Activated naive CD4-positive, alpha-beta T cell treated with anti-CD3 and anti-CD28 coated beads, Interleukin-2, amount 10 ng/mL, durations not matched to agents 7 days and 5 days (primary cell): ENCODE measurements at regions not wholly inside any gene's neighbourhood (a gene's known extent, or its start where the extent isn't known, plus 50 kb on each side); places are given as distances from the start of the nearest gene placed in this dataset.

Experiments
- CTCF ChIA-PET: fragments of 350-600 bp; sonication (Branson Sonifier 250); formaldehyde crosslinking; loops from one replicate; lab custom pipeline; 2021; ENCODE audit warnings: antibody characterized with exemption; lab: Charles Lee
- DNase-seq: peaks from one replicate; pipeline ENCODE4 v3.0.0-alpha.2; 2020
- H3K27ac Mint-ChIP-seq: one replicate; pipeline ENCODE4 v1.8.0; 2021; ENCODE audit warnings: mild to moderate bottlenecking, moderate library complexity, mixed read lengths
- H3K27me3 Mint-ChIP-seq: one replicate; pipeline ENCODE4 v1.8.0; 2021; ENCODE audit warnings: mild to moderate bottlenecking, mixed read lengths
- H3K36me3 Mint-ChIP-seq: one replicate; pipeline ENCODE4 v1.8.0; 2021; ENCODE audit warnings: mixed read lengths
- H3K4me1 Mint-ChIP-seq: one replicate; pipeline ENCODE4 v1.8.0; 2021; ENCODE audit warnings: mixed read lengths
- H3K4me3 Mint-ChIP-seq: one replicate; pipeline ENCODE4 v1.8.0; 2021; ENCODE audit warnings: mild to moderate bottlenecking, moderate library complexity, mixed read lengths
- H3K9me3 Mint-ChIP-seq: one replicate; pipeline ENCODE4 v1.8.0; 2021; ENCODE audit warnings: mixed read lengths

DNA sequence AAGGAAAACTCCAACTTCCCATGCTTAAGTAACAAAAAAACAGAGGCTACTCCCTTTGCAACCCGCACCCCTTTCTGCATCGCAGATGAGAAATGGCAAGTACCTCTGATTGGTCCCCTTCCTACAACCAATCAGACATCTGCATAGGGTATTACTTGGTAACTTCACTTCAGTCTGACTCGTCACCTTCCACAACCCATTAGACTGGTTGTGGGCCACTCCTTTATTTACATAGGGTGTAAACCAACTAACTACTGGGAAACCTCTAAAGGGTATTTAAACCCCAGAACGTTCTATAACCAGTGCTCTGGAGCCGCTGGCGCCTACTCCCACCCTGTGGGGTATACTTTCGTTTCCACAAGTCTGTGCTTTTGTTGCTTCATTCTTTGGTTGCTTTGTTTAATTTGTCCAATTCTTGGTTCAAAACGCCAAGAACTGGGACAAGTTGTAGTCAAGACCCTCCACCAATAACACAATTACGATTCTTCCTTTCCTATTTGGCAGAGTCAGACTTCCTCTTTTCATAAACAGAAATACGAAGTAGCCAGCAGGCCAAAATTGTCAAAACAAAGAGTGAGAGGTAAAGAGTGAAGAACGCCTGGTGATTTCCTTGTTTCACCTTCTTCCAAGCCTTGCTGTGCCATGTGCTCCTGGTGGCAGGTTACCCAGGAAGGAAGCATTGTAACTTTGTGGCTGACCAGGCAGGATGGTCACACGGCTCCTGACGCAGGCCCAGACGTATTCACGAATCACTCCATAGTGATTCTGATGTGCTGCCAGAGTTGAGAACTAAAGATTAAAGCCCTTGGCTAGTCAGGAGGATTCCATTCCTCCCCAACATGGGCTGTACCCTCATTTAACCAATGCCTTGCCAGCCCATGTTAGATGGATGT, 477.4 kb downstream of the ARHGEF28 start:
- CTCF ChIA-PET, result no interaction called here
- H3K4me1 Mint-ChIP-seq, result no peaks in the 10 kb centered on the region
- H3K36me3 Mint-ChIP-seq, result no peaks in the 10 kb centered on the region
- peaks cover 4% of the 10 kb centered on the region for H3K9me3 Mint-ChIP-seq
- H3K4me3 Mint-ChIP-seq, result no peak overlapping the region
- H3K27ac Mint-ChIP-seq, result no peak overlapping the region
- no peak for DNase-seq
- H3K27me3 Mint-ChIP-seq, result peaks cover 10% of the 10 kb centered on the region

DNA sequence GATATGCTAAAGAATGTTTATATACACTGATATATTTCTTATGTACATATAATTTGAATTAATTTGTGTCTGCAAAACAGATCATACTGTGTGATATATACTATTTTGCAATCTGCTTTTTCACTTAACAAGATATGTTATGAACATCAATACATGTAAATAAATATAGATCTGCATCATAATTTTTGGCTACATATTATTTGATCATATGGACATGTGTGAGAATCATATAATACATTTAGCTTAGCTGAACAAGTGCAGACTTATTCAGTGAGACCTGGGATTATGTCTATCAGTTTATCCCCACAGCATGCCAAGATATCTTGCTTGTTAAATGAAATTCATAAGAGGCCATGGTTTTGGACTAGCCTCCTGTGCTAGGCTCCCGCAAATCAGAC, 474.3 kb downstream of the ARHGEF28 start:
- H3K9me3 Mint-ChIP-seq, result peaks cover 4% of the 10 kb centered on the region
- H3K27ac Mint-ChIP-seq, result no peak overlapping the region
- CTCF ChIA-PET, result no interaction called here
- no peak for DNase-seq
- no peak overlapping the region for H3K4me3 Mint-ChIP-seq
- H3K4me1 Mint-ChIP-seq, result no peaks in the 10 kb centered on the region
- H3K27me3 Mint-ChIP-seq, result peaks cover 6% of the 10 kb centered on the region
- H3K36me3 Mint-ChIP-seq, result no peaks in the 10 kb centered on the region

DNA sequence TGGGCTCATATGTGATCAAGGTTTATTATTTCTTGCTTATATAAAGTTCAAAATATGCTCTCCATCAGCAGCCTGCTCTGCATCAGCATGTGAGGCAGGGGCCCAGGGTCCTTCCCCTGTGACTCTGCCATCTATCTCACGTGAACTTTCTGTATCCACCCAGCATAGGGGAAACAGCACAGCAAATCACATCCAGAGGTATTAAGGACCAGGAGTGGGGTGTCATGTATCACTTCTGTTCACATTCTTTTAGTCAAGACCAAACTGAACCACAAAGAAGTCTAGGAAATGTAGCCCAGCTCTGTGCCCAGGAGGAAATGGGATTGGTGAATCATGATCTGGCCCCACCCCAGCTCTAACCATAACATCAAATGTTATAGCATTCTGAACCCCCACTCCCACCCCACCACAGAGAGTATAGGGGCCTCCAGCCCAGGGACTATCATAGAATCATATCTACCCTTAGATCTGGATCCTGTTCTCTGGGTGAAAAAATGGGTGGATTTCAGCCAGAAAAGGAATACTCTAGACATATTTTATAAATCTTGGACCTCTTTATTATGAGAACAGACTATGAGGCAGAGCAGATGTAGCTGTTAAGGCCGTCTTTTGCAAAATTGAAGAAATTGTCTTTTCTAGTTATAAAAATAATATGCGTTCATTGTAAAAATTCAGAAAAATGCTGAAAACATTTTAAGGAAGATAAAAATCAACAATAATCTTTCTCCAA, 473.7 kb downstream of the ARHGEF28 start:
- Mint-ChIP-seq H3K27me3 (peaks cover 3% of the 10 kb centered on the region), H3K4me3 (no peak overlapping the region), H3K36me3 (no peaks in the 10 kb centered on the region), H3K27ac (no peak overlapping the region), H3K4me1 (no peaks in the 10 kb centered on the region), H3K9me3 (peaks cover 4% of the 10 kb centered on the region)
- CTCF ChIA-PET, result no interaction called here
- no peak for DNase-seq

GRCh38 chr5:74098941-74099340, 472.9 kb downstream of the ARHGEF28 start:
- Mint-ChIP-seq H3K27me3 (peaks cover 3% of the 10 kb centered on the region), H3K4me3 (no peak overlapping the region), H3K4me1 (no peaks in the 10 kb centered on the region), H3K36me3 (no peaks in the 10 kb centered on the region), H3K27ac (no peak overlapping the region), H3K9me3 (peaks cover 4% of the 10 kb centered on the region)
- CTCF ChIA-PET, result no interaction called here
- no peak for DNase-seq

DNA sequence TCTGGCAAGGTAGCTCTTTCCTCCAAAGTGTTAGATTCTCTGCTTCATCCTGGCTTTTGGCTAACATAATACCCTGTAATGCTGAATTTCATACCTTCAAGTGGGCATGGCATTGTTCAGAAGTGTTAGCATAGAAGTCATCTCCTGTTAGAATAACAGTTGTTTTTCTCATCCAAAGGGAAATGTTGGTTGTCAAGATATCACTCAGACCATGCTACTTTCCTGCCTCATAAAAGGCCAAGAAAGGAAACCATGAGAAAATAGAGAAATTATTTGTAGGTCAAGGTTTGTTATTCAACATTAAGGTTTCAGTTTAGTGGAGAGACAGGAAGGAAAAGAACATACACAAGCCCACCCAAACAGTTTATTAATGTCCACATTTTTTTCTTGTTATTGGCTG, 472.5 kb downstream of the ARHGEF28 start:
- CTCF ChIA-PET, result no interaction called here
- Mint-ChIP-seq H3K36me3 (no peaks in the 10 kb centered on the region), H3K4me1 (no peaks in the 10 kb centered on the region), H3K9me3 (peaks cover 4% of the 10 kb centered on the region), H3K4me3 (no peak overlapping the region), H3K27ac (no peak overlapping the region), H3K27me3 (peaks cover under 1% of the 10 kb centered on the region)
- DNase-seq, result no peak

DNA sequence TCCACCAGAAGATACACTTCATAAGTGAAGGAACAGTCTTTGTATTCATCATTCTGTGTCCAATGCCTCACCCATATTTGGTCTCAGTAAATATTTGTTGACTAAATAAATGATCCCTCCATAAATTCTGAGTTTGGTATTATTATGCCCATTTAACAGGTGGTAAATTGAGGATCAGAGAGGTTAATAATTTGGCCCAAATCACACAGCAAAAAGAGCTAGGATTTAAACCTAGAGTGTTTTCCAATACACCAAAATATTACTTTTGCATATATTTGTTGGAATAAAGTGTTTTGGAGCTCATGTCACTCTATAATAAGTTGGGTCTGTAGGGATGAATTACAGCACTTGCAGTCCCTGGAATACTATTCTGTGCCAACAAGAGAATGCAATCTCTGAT, 470.3 kb downstream of the ARHGEF28 start:
- Mint-ChIP-seq H3K27me3 (no peaks in the 10 kb centered on the region), H3K27ac (no peak overlapping the region), H3K9me3 (peaks cover 4% of the 10 kb centered on the region), H3K4me1 (no peaks in the 10 kb centered on the region), H3K4me3 (no peak overlapping the region), H3K36me3 (no peaks in the 10 kb centered on the region)
- no peak for DNase-seq
- CTCF ChIA-PET, result interaction anchor here (0.6 kb wide), 1 partner anchor 559 kb away, joined by 3 read pairs; no protein-coding TSS in a partner anchor

GRCh38 chr5:74095871-74096270, 469.9 kb downstream of the ARHGEF28 start:
- DNase-seq, result no peak
- Mint-ChIP-seq H3K4me1 (no peaks in the 10 kb centered on the region), H3K36me3 (no peaks in the 10 kb centered on the region), H3K27ac (no peak overlapping the region), H3K4me3 (no peak overlapping the region), H3K27me3 (no peaks in the 10 kb centered on the region), H3K9me3 (peaks cover 4% of the 10 kb centered on the region)
- CTCF ChIA-PET, result interaction anchor here (0.6 kb wide), 1 partner anchor 559 kb away, joined by 3 read pairs; no protein-coding TSS in a partner anchor

DNA sequence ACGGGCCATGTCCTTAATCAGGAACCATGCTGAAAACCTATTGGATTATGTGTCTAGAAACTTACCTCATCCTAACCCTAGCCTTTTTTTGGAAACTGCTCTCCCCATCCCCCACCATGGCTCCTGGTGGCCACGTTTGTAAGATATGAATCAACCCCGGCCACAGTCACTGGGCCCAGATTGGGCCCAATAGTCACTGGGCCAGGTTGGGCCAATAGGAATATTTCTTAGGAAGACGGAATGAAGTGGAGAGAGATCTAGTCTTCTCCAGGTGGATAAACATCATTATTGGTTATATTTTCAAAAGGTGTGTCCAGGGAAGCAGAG, 468.7 kb downstream of the ARHGEF28 start:
- H3K4me3 Mint-ChIP-seq, result no peak overlapping the region
- CTCF ChIA-PET, result no interaction called here
- H3K9me3 Mint-ChIP-seq, result peaks cover 4% of the 10 kb centered on the region
- H3K27ac Mint-ChIP-seq, result no peak overlapping the region
- no peak for DNase-seq
- H3K27me3 Mint-ChIP-seq, result no peaks in the 10 kb centered on the region
- no peaks in the 10 kb centered on the region for H3K36me3 Mint-ChIP-seq
- H3K4me1 Mint-ChIP-seq, result no peaks in the 10 kb centered on the region

DNA sequence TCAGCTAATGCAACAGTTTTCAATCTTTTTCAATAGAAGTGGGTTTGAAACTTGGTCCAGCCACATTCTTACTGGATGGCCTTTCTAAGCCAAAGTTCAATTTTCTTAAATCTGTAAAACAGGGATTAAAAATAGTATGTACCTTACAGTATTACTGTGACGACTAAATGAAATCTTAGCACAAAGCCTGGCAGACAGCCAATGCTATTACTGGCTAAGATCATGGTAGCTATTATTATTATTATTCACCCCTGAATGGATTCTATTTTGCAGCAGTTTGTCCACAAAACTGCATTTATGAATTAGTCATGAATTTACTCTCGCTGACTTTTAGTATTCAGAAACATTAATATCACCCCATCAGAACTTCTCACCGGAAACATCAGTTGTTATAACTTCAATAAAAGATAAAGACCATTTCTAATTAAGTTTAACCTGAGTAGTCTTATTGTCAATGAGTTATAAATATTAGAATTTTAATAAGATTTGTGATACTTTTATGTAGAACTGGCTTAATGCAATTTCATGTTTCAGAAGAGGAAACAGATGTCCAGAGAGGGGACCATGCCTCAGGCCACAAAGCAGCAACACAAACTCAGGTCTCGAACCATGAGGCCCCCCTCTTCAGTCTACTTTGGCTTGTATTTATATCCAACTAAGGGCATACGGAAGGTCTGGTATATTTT, 468.2 kb downstream of the ARHGEF28 start:
- Mint-ChIP-seq H3K4me3 (no peak overlapping the region), H3K9me3 (peaks cover under 1% of the 10 kb centered on the region), H3K36me3 (no peaks in the 10 kb centered on the region), H3K27ac (no peak overlapping the region), H3K4me1 (no peaks in the 10 kb centered on the region), H3K27me3 (no peaks in the 10 kb centered on the region)
- CTCF ChIA-PET, result no interaction called here
- no peak for DNase-seq

DNA sequence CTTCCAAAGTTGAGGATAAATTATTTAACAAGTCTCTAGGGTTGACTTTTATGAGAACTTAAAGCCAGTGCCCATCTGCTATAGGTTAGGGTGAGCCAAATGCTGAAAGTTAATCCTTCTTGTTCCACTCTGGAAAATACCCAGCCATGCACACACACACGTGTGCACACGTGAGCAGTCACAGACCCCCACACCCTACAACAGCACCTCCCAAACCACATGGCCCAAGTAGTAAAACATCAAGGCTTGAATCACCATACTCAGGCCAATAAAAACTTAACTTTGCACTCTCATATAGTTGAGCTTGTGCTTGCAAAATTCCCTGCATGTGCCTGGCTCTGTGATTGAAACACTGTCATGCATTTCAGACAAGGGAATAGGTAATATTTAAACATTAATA, 467.6 kb downstream of the ARHGEF28 start:
- H3K27me3 Mint-ChIP-seq, result no peaks in the 10 kb centered on the region
- CTCF ChIA-PET, result no interaction called here
- no peak overlapping the region for H3K4me3 Mint-ChIP-seq
- no peak for DNase-seq
- no peaks in the 10 kb centered on the region for H3K36me3 Mint-ChIP-seq
- H3K9me3 Mint-ChIP-seq, result no peaks in the 10 kb centered on the region
- no peak overlapping the region for H3K27ac Mint-ChIP-seq
- no peaks in the 10 kb centered on the region for H3K4me1 Mint-ChIP-seq

DNA sequence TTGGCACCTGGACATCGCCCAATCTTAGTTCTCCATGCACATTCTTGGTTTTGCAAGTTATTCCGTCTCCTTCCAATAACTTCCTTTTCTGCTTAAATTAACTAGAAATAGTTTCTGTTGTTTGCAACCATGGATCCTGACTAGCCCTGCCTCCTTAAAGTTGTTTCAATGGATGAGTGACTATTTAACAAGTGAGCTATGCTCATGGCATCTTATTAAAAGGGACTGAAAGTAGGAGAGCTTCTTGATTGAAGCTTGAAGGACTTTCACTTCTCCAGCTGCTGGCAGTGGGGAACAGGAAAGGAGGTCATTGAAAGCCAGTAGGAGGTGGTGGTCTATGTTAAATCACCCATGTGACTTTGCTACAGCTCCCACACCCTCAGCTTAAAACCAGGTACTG, 466.8 kb downstream of the ARHGEF28 start:
- Mint-ChIP-seq H3K4me3 (no peak overlapping the region), H3K36me3 (no peaks in the 10 kb centered on the region), H3K4me1 (no peaks in the 10 kb centered on the region), H3K27me3 (no peaks in the 10 kb centered on the region), H3K27ac (no peak overlapping the region), H3K9me3 (no peaks in the 10 kb centered on the region)
- CTCF ChIA-PET, result no interaction called here
- DNase-seq, result no peak

GRCh38 chr5:74085782-74086181, 459.8 kb downstream of the ARHGEF28 start:
- Mint-ChIP-seq H3K4me1 (no peaks in the 10 kb centered on the region), H3K27me3 (no peaks in the 10 kb centered on the region), H3K9me3 (no peaks in the 10 kb centered on the region), H3K4me3 (no peak overlapping the region), H3K36me3 (no peaks in the 10 kb centered on the region), H3K27ac (no peak overlapping the region)
- CTCF ChIA-PET, result no interaction called here
- DNase-seq, result no peak

- CTCF ChIA-PET, result no interaction called here
- Mint-ChIP-seq H3K27ac (no peak overlapping the region), H3K4me3 (no peak overlapping the region), H3K27me3 (no peaks in the 10 kb centered on the region), H3K4me1 (no peaks in the 10 kb centered on the region), H3K36me3 (no peaks in the 10 kb centered on the region), H3K9me3 (no peaks in the 10 kb centered on the region)
- no peak for DNase-seq
Observed at GRCh38 chr5:74085186-74085585, 459.2 kb downstream of the ARHGEF28 start.

GRCh38 chr5:74083096-74083791, 457.2 kb downstream of the ARHGEF28 start:
- Mint-ChIP-seq H3K27ac (no peak overlapping the region), H3K36me3 (no peaks in the 10 kb centered on the region), H3K9me3 (no peaks in the 10 kb centered on the region), H3K4me1 (no peaks in the 10 kb centered on the region), H3K27me3 (peaks cover 4% of the 10 kb centered on the region), H3K4me3 (no peak overlapping the region)
- DNase-seq, result no peak
- CTCF ChIA-PET, result no interaction called here
